Daoy (cell line): ENCODE measurements at regions not wholly inside any gene's neighbourhood (a gene's known extent, or its start where the extent isn't known, plus 50 kb on each side); places are given as distances from the start of the nearest gene placed in this dataset.
A peak's percentile ranks its signal among the peaks of the same experiment; 100 is the strongest.
"Not testable (repeated sequence)": the region's sequence is repeated elsewhere in the genome, so short reads cannot be mapped to it uniquely, and the experiment has no call there.

ENCODE experiments used
- DNase-seq: peaks from one replicate; pipeline ENCODE4 v3.0.0-alpha.2; 2015; ENCODE audit warnings: low read depth

- peak; percentile 10 for DNase-seq
Measured at GRCh38 chr4:118410138-118410537, 57.3 kb upstream of the PRSS12 start.

DNA sequence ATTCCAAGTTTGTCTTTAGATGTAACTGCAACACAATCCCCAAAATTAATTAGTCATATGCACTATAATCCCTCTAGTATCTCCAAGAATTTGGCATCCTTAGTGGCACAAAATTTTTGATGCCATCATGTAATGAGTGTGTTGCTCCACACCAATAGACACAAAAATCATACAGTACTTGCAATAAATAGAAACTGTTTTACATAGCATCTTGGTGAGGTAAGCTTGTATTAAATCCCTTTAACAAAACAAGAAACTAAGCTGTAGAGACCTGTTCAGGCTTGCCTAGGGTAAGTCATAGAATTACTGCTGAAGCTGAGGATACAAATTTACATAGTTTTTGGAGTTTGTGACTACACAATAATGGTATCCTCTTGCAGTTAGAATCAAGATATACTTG lies 64.5 kb upstream of the PRSS12 start:
- DNase-seq, result no peak

GRCh38 chr4:118417800-118418199 lies 65.0 kb upstream of the PRSS12 start:
- DNase-seq, result not testable (repeated sequence)

- DNase-seq, result not testable (repeated sequence)
Measured at GRCh38 chr4:118418396-118418795, 65.6 kb upstream of the PRSS12 start.

GRCh38 chr4:118419626-118420025 lies 66.8 kb upstream of the PRSS12 start:
- DNase-seq, result peak; percentile 6

DNA sequence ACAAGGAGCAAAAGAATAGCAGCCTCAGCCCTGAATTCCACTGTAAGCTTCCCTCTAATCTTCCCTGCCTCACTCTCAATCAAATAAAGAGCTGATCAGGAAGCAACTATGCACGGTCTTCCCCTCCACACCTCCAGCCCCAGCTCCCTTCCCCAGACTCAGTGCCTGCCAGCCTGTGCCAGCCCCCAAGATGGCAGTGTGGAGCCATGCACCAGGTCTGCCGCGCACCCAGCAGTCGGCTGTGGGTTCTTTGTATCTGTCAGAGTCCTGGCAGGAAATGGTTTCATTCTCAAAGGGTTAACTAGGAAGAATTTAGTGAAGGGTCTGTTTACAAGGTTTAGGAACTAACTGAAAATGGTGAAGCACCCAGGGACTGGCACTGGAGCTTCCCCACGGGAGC lies 71.3 kb upstream of the PRSS12 start:
- peak; percentile 52 for DNase-seq

DNA sequence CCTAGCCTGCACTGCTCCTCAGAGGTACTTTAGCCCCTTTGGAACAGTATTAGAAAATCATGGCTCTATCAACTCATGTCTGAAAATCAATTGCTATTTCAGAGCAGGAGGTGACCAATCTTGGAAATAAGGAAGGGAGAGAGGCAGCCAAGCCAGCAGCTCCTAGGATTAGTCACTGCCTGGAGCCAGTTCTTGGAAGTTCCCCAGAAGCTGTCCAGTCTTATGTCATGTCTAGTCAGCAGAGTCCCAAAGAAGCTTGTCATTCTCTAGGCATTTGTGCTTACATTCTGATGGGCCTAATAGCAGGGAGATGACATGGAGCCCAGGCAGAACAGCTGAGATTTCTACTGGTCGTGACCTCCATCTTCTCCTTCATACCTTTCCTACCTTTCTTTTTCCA lies 76.1 kb upstream of the PRSS12 start:
- DNase-seq, result not testable (repeated sequence)

DNA sequence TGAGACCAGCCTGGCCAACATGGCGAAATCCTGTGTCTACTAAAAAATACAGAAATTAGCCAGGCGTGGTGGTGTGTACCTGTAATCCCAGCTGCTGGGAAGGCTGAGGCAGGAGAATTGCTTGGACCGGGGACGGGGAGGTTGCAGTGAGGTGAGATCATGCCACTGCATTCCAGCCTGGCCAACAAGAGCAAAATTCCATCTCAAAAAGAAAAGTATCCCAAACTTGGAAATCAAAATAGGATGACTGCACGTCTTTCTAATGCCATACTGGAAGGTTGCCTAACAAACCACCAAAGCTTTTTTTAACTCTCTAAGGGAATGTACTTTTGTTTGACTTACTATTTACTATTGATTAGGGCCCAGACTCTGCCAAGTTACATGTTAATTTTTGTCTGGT lies 79.6 kb upstream of the PRSS12 start:
- DNase-seq, result not testable (repeated sequence)

- not testable (repeated sequence) for DNase-seq
Measured at GRCh38 chr4:118433612-118434375, 81.0 kb upstream of the PRSS12 start.

- DNase-seq, result not testable (repeated sequence)
Measured at GRCh38 chr4:118435415-118435814, 82.6 kb upstream of the PRSS12 start.

DNA sequence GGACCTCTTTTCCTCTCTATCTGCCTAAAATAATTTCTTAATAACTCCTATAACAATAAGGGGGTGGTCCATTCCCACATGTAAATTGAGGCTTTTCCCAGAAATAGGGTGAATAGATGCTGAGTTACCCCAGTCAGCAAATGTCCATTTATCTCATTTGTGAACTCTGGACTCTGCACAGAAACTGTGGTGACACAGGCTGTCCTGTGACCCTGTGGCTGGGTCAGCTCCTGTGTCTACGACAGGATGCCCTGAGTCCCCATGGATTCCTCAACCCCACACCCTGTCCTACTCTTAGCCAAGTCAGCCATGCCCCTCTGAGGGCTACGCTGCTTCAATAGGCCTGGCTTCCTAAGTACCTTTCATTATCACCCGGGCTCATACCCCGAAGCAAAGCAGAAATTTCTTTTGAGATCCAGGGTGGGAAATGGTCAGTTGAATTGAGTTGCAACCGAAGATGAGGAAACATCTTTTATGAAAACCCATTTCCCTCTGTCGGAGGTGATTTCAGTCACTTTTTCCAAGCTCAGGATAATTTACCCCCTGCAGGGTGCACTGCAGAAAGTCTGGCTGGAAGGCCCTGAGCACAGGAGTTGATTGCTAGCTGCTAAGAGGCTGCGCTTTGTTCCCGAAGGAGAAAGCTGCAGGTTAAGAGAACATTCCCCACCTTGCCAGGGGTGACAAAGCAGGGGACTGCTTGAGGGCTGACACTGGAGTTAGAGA lies 89.5 kb upstream of the PRSS12 start:
- not testable (repeated sequence) for DNase-seq

- not testable (repeated sequence) for DNase-seq
Measured at GRCh38 chr4:118447397-118447796, 94.6 kb upstream of the PRSS12 start.

DNA sequence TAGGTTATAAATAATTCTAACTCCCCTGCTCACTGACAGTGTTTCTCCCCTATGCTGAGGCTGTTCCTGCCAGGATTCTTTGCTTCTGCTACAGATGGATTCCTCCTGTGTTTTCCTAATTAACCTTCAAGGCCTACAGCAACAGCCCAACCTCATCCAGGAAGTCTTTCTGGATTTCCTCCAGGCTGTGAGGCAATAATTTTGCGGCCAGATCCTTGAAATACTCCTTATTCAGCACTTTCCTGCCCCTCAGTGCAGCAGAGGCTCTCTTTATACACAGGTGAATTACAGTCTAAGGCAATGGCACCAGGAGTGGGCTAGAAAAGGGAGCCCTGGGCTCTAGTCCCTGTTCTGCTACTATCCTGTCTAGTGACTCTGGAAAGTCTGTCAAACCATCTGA lies 102.1 kb upstream of the PRSS12 start:
- DNase-seq, result not testable (repeated sequence)

DNA sequence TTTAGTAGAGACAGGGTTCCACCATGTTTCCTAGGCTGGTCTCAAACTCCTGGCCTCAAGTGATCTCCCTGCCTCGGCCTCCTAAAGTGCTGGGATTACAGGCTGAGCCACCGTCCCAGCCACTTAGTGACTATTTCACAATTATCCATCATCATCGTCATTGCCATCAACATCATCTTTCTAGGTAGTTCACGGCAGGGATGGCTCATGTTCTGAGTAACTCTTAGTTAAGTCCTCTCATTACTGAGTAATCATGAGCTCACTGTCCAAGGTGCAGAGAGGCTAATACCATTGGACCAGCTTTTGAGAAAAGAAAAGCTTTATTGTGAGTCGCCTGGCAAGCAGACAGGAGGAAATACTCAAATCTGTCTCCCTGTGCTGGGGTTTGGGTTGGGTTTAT lies 108.6 kb upstream of the PRSS12 start:
- DNase-seq, result peak; percentile 6

DNA sequence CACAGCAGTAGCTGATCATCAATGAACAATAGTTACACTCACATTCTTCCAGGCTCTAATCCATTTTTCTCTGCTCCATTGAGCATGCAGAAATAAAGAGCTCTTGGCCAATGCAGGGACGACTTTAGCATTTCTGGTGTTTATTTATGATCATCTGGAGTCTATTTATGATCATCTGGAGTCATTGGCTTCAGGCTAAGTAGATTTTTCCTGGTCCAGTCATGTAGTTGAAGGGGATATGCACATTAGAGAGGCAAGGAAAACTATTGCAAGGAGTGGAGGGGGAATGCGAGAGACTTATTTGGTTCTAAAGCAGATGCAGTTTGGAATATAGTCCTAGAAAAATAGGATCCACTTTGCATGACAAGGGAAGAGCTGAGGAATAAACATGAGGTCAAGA lies 113.0 kb upstream of the PRSS12 start:
- DNase-seq, result not testable (repeated sequence)

DNA sequence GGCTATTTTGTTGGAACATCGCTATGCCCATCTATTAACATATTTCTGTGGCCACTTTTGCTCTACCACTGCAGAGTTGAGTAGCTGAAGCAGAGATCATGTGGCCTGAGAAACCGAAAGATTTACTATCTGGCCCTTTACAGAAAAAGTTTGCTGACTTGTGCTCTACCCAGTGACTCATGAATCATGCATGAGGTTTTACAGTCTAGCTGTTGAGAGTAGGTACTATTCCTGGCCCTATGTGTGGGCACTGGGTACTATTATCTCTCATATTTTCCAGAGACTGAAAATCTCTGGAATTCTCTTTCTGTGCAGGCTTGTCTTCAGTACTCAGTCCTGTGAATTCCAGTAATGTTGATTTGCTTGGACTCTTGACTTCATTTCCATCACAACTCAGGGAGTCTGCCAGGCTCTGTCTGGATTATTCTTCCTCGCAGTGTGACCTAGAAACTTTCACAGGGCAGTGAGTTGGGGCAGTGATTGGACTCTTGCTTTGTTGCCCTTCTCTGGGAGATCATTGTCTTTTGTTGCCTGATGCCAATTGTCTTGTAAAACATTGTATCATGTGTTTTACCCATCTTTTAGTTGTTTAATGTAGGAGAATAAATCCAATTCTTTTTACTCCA lies 121.3 kb upstream of the PRSS12 start:
- DNase-seq, result peak; percentile 1

- not testable (repeated sequence) for DNase-seq
Measured at GRCh38 chr4:118474771-118475170, 122.0 kb upstream of the PRSS12 start.

- not testable (repeated sequence) for DNase-seq
Measured at GRCh38 chr4:118475901-118476300, 123.1 kb upstream of the PRSS12 start.

DNA sequence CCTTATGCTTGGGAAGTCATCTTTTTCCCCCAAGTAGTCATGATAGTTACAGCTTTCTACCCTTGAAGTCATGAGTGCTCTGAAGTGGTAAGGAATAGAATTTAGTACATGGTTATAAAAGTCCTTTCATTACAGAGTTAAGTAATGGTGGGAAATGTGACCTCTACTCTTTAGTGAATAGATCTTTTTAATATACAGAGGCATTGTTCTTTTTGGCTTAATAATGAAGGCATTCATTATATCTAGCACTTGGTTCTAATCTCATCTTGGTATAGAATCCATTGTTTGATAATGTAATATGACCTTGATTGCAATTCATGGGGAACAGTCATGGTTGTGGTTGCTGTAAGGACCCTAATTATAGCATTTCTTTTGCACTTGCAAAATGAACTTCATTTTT lies 125.0 kb upstream of the PRSS12 start:
- not testable (repeated sequence) for DNase-seq

DNA sequence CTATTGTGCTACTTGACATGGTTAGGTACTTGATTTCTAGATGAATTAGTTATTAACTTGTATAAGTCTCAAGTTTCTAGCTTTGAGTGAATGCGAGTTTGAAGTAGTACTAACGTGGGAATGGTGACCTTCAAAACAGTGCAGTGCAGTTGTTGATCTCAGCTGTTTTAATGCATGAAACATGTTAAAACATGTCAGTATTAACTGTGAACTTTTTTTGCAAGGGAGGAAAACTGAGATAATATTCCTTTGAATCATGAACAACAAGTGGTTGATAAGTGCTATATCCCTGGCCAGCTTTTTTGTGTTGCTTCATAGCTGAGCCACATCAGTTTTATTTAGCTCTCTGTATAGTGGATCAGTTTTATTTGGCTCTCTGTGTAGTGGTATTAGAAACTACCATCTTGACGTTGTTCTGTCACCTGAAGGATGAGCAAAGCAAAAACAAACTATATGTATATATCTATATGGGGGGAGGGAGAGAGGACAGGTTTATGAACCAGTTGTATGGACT lies 133.1 kb upstream of the PRSS12 start:
- not testable (repeated sequence) for DNase-seq

GRCh38 chr4:118492963-118493362 lies 140.2 kb upstream of the PRSS12 start:
- DNase-seq, result not testable (repeated sequence)

- not testable (repeated sequence) for DNase-seq
Measured at GRCh38 chr4:118494437-118494836, 141.6 kb upstream of the PRSS12 start.
